A549 (cell line): ENCODE measurements at regions not wholly inside any gene's neighbourhood (a gene's known extent, or its start where the extent isn't known, plus 50 kb on each side); places are given as distances from the start of the nearest gene placed in this dataset.

Source experiments
- MAZ ChIP-seq: fragments of 150-350 bp; IDR thresholded peaks from 2 replicates; pipeline ENCODE4 v1.6.1; 2014; ENCODE audit warnings: antibody characterized with exemption, low read depth, low read length, borderline replicate concordance
- POLR2A ChIP-seq: IDR thresholded peaks from 2 replicates; pipeline ENCODE4 v1.6.1; 2012; ENCODE audit warnings: mild to moderate bottlenecking, low read length
- POLR2AphosphoS2 ChIP-seq: conservative IDR thresholded peaks from 2 replicates; pipeline ENCODE4 v1.6.1; 2012; ENCODE audit warnings: low read length, improper control_type of control experiment, inconsistent platforms

- no peak for TF ChIP-seq MAZ
- TF ChIP-seq POLR2A: no peak
- TF ChIP-seq POLR2AphosphoS2: no peak
Observed at GRCh38 chr2:90069290-90069894, 1377.9 kb downstream of the RPIA start.
